Caco-2 (cell line): ENCODE measurements at regions not wholly inside any gene's neighbourhood (a gene's known extent, or its start where the extent isn't known, plus 50 kb on each side); places are given as distances from the start of the nearest gene placed in this dataset.

Source experiments
- BruUV-seq: library from RNA; stranded (reverse); fragments of 400-500 nt; replicated peaks from 2 replicates; lab custom pipeline; 2021; lab: Mats Ljungman, UMichigan
- CTCF ChIA-PET: fragments of 300-600 bp; sonication (Branson Sonifier 250); formaldehyde crosslinking; loops from one replicate; lab custom pipeline; 2022; ENCODE audit warnings: antibody characterized with exemption; lab: Charles Lee
- POLR2A ChIA-PET: fragments of 300-600 bp; sonication (Branson Sonifier 250); formaldehyde crosslinking; loops from one replicate; lab custom pipeline; 2022; ENCODE audit warnings: antibody characterized with exemption; lab: Charles Lee
- DNase-seq, 2 experiments: peaks; one replicate each; pipeline versions ENCODE4 v3.0.0 to v3.0.0-alpha.2; 2020 to 2022
- H3K27me3 ChIP-seq: replicated peaks from 2 replicates; pipeline ENCODE4 v1.6.0; 2011; ENCODE audit warnings: low read length; ENCODE audit not compliant: control insufficient read depth, insufficient read depth
- H3K36me3 ChIP-seq: 2 replicates; pipeline ENCODE4 v1.5.1; 2011; ENCODE audit warnings: low read length; ENCODE audit not compliant: control insufficient read depth, insufficient read depth
- H3K4me1 ChIP-seq: fragments of 250-450 bp; sonication (Bioruptor Pico); 2 replicates; pipeline ENCODE4 v1.5.1; 2020; ENCODE audit warnings: mild to moderate bottlenecking
- H3K4me3 ChIP-seq: 2 replicates; pipeline ENCODE4 v1.5.1; 2011; ENCODE audit warnings: low read depth, mild to moderate bottlenecking, control low read depth, low read length
- H3K9me3 ChIP-seq: fragments of 250-450 bp; sonication (Bioruptor Pico); 2 replicates; pipeline ENCODE4 v1.5.1; 2020; ENCODE audit warnings: mild to moderate bottlenecking, moderate library complexity
- H3K27ac Mint-ChIP-seq: one replicate; pipeline ENCODE4 v1.8.0; 2022; ENCODE audit warnings: mixed read lengths; ENCODE audit not compliant: unreplicated experiment
- H3K27me3 Mint-ChIP-seq: one replicate; pipeline ENCODE4 v1.8.0; 2022; ENCODE audit warnings: mixed read lengths; ENCODE audit not compliant: insufficient read depth, unreplicated experiment
- H3K36me3 Mint-ChIP-seq: one replicate; pipeline ENCODE4 v1.8.0; 2022; ENCODE audit warnings: mild to moderate bottlenecking, mixed read lengths; ENCODE audit not compliant: insufficient read depth, unreplicated experiment
- H3K4me1 Mint-ChIP-seq: one replicate; pipeline ENCODE4 v1.8.0; 2022; ENCODE audit warnings: low read depth, mixed read lengths; ENCODE audit not compliant: unreplicated experiment
- H3K4me3 Mint-ChIP-seq: one replicate; pipeline ENCODE4 v1.8.0; 2022; ENCODE audit warnings: mild to moderate bottlenecking, moderate library complexity, mixed read lengths; ENCODE audit not compliant: unreplicated experiment
- H3K9me3 Mint-ChIP-seq: one replicate; pipeline ENCODE4 v1.8.0; 2022; ENCODE audit warnings: mixed read lengths; ENCODE audit not compliant: unreplicated experiment
- intact Hi-C: fragments of 100-400 bp; cut with micrococcal nuclease; formaldehyde crosslinking; loops from one replicate; pipeline ENCODE4 v1.10.0; 2022; ENCODE audit not compliant: unreplicated experiment
- TF ChIP-seq, protein P1 (sequence below), 2 experiments: fragments of 200-600 bp in 1 of 2; IDR thresholded peaks; 1 replicate in 1 of 2; 2 replicates in 1 of 2; pipeline versions ENCODE4 v1.5.1 to v1.8.0; 2011 to 2022; ENCODE audit warnings: antibody characterized with exemption in 1 of 2, control low read depth in 1 of 2, inconsistent platforms in 1 of 2, low read depth in 1 of 2, low read length in 1 of 2, mild to moderate bottlenecking in 1 of 2, moderate library complexity in 1 of 2; ENCODE audit not compliant: insufficient read depth in 1 of 2, severe bottlenecking in 1 of 2, unreplicated experiment in 1 of 2

DNA sequence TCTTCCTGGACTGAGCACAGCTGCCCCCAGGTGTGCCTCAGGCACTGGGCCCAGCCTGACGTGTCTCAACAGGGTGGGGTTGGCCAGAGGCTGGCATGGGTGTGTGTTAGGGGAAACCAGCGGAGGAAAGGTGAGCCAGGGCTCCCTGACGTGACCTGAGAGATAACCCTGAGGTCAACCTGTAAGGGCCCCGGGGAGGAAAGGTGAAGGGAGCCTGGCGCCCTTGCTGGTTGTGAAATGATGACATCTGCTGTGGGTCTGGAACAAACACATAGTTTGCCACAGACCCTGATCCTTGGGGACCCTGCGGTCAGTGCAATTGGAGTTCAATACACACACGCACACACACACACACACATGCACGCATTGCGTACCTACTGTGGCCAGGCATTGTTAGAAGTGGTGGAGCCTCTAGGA is 100.2 kb upstream of the TLE3 start:
- H3K4me1 ChIP-seq: peaks cover 33% of the 10 kb centered on the region
- Mint-ChIP-seq H3K36me3 (no peaks in the 10 kb centered on the region), H3K4me1 (peaks cover 13% of the 10 kb centered on the region), H3K9me3 (no peaks in the 10 kb centered on the region), H3K27ac (peak overlapping the region; percentile 34), H3K4me3 (no peak overlapping the region), H3K27me3 (no peaks in the 10 kb centered on the region)
- H3K36me3 ChIP-seq: no peaks in the 10 kb centered on the region
- TF ChIP-seq, protein P1, sequence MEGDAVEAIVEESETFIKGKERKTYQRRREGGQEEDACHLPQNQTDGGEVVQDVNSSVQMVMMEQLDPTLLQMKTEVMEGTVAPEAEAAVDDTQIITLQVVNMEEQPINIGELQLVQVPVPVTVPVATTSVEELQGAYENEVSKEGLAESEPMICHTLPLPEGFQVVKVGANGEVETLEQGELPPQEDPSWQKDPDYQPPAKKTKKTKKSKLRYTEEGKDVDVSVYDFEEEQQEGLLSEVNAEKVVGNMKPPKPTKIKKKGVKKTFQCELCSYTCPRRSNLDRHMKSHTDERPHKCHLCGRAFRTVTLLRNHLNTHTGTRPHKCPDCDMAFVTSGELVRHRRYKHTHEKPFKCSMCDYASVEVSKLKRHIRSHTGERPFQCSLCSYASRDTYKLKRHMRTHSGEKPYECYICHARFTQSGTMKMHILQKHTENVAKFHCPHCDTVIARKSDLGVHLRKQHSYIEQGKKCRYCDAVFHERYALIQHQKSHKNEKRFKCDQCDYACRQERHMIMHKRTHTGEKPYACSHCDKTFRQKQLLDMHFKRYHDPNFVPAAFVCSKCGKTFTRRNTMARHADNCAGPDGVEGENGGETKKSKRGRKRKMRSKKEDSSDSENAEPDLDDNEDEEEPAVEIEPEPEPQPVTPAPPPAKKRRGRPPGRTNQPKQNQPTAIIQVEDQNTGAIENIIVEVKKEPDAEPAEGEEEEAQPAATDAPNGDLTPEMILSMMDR (IDR thresholded peaks at IDR 0.05; ENCODE audit: insufficient read depth in 1 of 2, low read depth in 1 of 2, low read length in 1 of 2, severe bottlenecking in 1 of 2, unreplicated experiment in 1 of 2): no peak
- H3K27me3 ChIP-seq: no peaks in the 10 kb centered on the region
- intact Hi-C loops: no loop called here
- CTCF ChIA-PET: interaction anchor here (0.6 to 0.7 kb wide), 3 partner anchors 47 to 471 kb away, joined by 3 to 7 read pairs (median 4); no protein-coding TSS in a partner anchor
- no peak overlapping the region for H3K4me3 ChIP-seq
- POLR2A ChIA-PET: no interaction called here
- no peaks in the 10 kb centered on the region for H3K9me3 ChIP-seq
- peak; percentile 59 to 79 for DNase-seq
- BruUV-seq: no TSS peak

DNA sequence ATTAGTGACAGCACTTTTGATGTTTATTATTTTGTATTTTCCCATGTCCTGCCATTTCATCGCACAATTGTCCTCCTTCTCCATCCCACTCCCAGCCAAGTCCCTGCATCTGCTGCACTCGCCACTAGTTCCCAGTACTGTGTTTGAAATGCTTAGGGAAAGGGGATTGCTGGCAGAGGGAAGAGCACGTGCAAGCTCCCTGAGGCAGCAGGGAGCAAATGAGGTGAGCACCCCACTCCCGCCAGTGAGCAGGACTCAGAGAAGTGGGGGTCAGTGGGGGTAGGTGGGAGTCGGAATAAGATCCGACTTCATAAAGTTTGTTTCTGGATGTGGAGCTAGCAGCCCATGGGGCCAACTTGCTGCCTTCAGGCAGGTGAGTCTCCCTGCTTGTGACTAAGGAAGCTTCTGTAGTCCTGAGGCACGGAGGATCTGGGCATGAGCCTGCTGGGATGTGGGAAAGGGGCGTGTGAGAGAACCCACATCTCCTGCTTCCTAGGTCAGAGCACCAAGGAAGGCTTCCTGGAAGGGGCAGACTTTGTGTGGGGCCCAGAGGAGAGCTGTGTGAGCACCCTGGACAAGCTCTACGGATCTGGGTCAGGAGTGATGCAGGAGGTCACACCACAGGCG is 99.7 kb upstream of the TLE3 start:
- H3K9me3 ChIP-seq: no peaks in the 10 kb centered on the region
- no TSS peak for BruUV-seq
- intact Hi-C loops: no loop called here
- POLR2A ChIA-PET: no interaction called here
- peak overlapping the region; percentile 34 for H3K27ac Mint-ChIP-seq
- CTCF ChIA-PET: interaction anchor here (0.6 kb wide), 1 partner anchor 47 kb away, joined by 4 read pairs; no protein-coding TSS in a partner anchor
- H3K36me3 Mint-ChIP-seq: no peaks in the 10 kb centered on the region
- peaks cover under 1% of the 10 kb centered on the region for H3K9me3 Mint-ChIP-seq
- DNase-seq: no peak
- TF ChIP-seq, protein P1 (IDR thresholded peaks at IDR 0.05; ENCODE audit: insufficient read depth in 1 of 2, low read depth in 1 of 2, low read length in 1 of 2, severe bottlenecking in 1 of 2, unreplicated experiment in 1 of 2): no peak
- no peak overlapping the region for H3K4me3 ChIP-seq
- H3K4me1 ChIP-seq: peaks cover 38% of the 10 kb centered on the region
- H3K4me3 Mint-ChIP-seq: no peak overlapping the region
- H3K36me3 ChIP-seq: no peaks in the 10 kb centered on the region
- H3K27me3 Mint-ChIP-seq: no peaks in the 10 kb centered on the region
- H3K4me1 Mint-ChIP-seq: peaks cover 18% of the 10 kb centered on the region
- no peaks in the 10 kb centered on the region for H3K27me3 ChIP-seq

DNA sequence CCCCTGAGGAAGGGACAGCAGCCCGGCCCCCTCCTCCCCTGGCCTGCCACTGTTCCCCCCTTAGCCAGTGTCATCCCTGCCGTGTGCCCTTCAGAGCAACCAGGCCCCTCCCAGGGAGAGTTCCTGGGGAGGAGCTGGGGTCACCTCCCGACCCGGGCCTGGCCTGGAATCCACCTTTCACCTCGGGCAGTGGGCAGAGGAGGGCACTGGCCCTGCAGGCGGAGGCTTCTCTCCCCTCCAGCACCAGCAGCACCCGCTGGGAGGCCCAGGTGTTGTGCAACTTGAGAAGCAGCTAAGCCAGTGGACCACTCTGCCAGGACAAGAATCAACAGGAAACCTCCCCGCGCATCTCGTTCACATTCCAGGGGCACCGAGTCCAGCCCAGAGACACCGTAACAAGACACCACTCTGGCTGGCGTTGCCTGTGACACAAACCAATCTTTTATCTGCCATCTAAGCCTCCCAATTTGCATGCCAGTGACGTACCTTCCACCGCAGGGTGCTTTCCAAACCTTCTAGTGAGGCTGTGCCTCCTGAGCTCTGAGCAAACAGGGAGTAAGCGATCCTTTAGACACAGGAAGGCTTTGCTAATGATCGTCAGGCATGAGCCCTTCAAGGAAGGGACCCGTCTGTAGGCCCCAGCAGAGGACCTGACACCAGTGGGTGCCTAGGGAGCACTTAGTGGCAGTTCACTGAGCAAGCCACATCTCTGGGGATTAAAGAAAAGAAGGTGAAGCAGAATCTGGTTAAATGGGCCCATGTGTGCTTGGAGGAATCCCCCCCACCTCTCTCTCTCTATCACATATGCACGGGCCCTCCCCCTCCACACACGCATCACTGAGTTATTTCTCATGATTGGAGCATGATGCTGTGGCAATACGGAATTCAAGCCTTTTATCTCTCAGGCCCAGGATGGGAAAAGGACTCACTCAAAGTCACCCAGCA is 98.9 kb upstream of the TLE3 start:
- TF ChIP-seq, protein P1 (IDR thresholded peaks at IDR 0.05; ENCODE audit: insufficient read depth in 1 of 2, low read depth in 1 of 2, low read length in 1 of 2, severe bottlenecking in 1 of 2, unreplicated experiment in 1 of 2): no peak
- H3K27me3 Mint-ChIP-seq: no peaks in the 10 kb centered on the region
- no peaks in the 10 kb centered on the region for H3K36me3 Mint-ChIP-seq
- peaks cover 40% of the 10 kb centered on the region for H3K4me1 ChIP-seq
- 0 out of 2 replicates have a peak, but pooled peaks cover 3% of the 10 kb centered on the region for H3K9me3 ChIP-seq
- peak; percentile 34 to 71 for DNase-seq
- BruUV-seq: no TSS peak
- POLR2A ChIA-PET: no interaction called here
- H3K27ac Mint-ChIP-seq: peak overlapping the region; percentile 34
- CTCF ChIA-PET: no interaction called here
- no peak overlapping the region for H3K4me3 ChIP-seq
- H3K4me3 Mint-ChIP-seq: no peak overlapping the region
- intact Hi-C loops: no loop called here
- peaks cover 8% of the 10 kb centered on the region for H3K9me3 Mint-ChIP-seq
- no peaks in the 10 kb centered on the region for H3K27me3 ChIP-seq
- H3K36me3 ChIP-seq: no peaks in the 10 kb centered on the region
- peaks cover 19% of the 10 kb centered on the region for H3K4me1 Mint-ChIP-seq
